ENCODE measurements at regions not wholly inside any gene's neighbourhood (a gene's known extent, or its start where the extent isn't known, plus 50 kb on each side); places are given as distances from the start of the nearest gene placed in this dataset.

GRCh38 chr1:83670909-83671565 lies 327.9 kb downstream of the TTLL7 start:
- no peak for DNase-seq

- DNase-seq = no peak
These were observed 357.0 kb downstream of the TTLL7 start for GRCh38 chr1:83641796-83642443.

- DNase-seq = no peak
These were observed 357.7 kb downstream of the TTLL7 start for GRCh38 chr1:83641206-83641658.

GRCh38 chr1:83639785-83640184 lies 359.1 kb downstream of the TTLL7 start:
- DNase-seq = no peak

GRCh38 chr1:83637586-83637985 lies 361.3 kb downstream of the TTLL7 start:
- no peak for DNase-seq

- no peak for DNase-seq
These were observed 361.9 kb downstream of the TTLL7 start for GRCh38 chr1:83637009-83637408.

GRCh38 chr1:83632906-83633305 lies 366.0 kb downstream of the TTLL7 start:
- DNase-seq = no peak

- DNase-seq = no peak
These were observed 367.1 kb downstream of the TTLL7 start for GRCh38 chr1:83631851-83632250.

- DNase-seq = no peak
These were observed 371.9 kb downstream of the TTLL7 start for GRCh38 chr1:83627045-83627444.

GRCh38 chr1:83626603-83627002 lies 372.3 kb downstream of the TTLL7 start:
- no peak for DNase-seq

- no peak for DNase-seq
These were observed 373.3 kb downstream of the TTLL7 start for GRCh38 chr1:83625646-83626045.

- DNase-seq = no peak
These were observed 378.9 kb downstream of the TTLL7 start for GRCh38 chr1:83620016-83620415.

GRCh38 chr1:83619170-83619896 lies 379.6 kb downstream of the TTLL7 start:
- no peak for DNase-seq

GRCh38 chr1:83617883-83618282 lies 381.0 kb downstream of the TTLL7 start:
- no peak for DNase-seq

- DNase-seq = no peak
These were observed 383.6 kb downstream of the TTLL7 start for GRCh38 chr1:83615370-83615769.

- no peak for DNase-seq
These were observed 392.4 kb downstream of the TTLL7 start for GRCh38 chr1:83606416-83606955.

- DNase-seq = no peak
These were observed 402.6 kb downstream of the TTLL7 start for GRCh38 chr1:83596331-83596730.

- no peak for DNase-seq
These were observed 405.9 kb downstream of the TTLL7 start for GRCh38 chr1:83593073-83593472.

GRCh38 chr1:83588140-83588539 lies 410.8 kb downstream of the TTLL7 start:
- DNase-seq = no peak

GRCh38 chr1:83583351-83584014 lies 415.4 kb downstream of the TTLL7 start:
- no peak for DNase-seq

- no peak for DNase-seq
These were observed 417.2 kb downstream of the TTLL7 start for GRCh38 chr1:83581747-83582146.

GRCh38 chr1:83574791-83575190 lies 424.1 kb downstream of the TTLL7 start:
- no peak for DNase-seq

GRCh38 chr1:83573776-83574175 lies 425.2 kb downstream of the TTLL7 start:
- no peak for DNase-seq
